Tibial nerve (tissue), 4 donors: ENCODE measurements at regions not wholly inside any gene's neighbourhood (a gene's known extent, or its start where the extent isn't known, plus 50 kb on each side); places are given as distances from the start of the nearest gene placed in this dataset.

ENCODE experiments used
- DNase-seq, 2 donors: peaks; one replicate each; pipeline ENCODE4 v3.0.0-alpha.2; 2019; ENCODE audit warnings: low spot score in 2 of 2
- H3K27ac ChIP-seq, 4 donors: fragments of 200-600 bp; sonication (generic) in 3 of 4; one replicate each; pipeline ENCODE4 v1.5.1; 2017 to 2019; ENCODE audit warnings: mild to moderate bottlenecking in 1 of 4
- H3K27me3 ChIP-seq, 2 donors: fragments of 200-600 bp; sonication (generic) in 1 of 2; one replicate each; pipeline versions ENCODE4 v1.5.1 to v1.6.0; 2017 to 2019
- H3K36me3 ChIP-seq, 3 donors: fragments of 200-600 bp; sonication (generic); one replicate each; pipeline ENCODE4 v1.5.1; 2018 to 2019
- H3K4me1 ChIP-seq, 4 donors: fragments of 200-600 bp; sonication (generic) in 3 of 4; one replicate each; pipeline ENCODE4 v1.5.1; 2017 to 2019
- H3K4me3 ChIP-seq, 4 donors: fragments of 200-600 bp; sonication (generic) in 3 of 4; one replicate each; pipeline ENCODE4 v1.5.1; 2017 to 2019; ENCODE audit warnings: mild to moderate bottlenecking in 1 of 4, moderate library complexity in 1 of 4
- H3K9me3 ChIP-seq, 4 donors: fragments of 200-600 bp; sonication (generic) in 3 of 4; one replicate each; pipeline ENCODE4 v1.5.1; 2017 to 2019
- EP300 ChIP-seq, 2 donors: sonication (generic); formaldehyde crosslinking; IDR thresholded peaks; one replicate each; pipeline ENCODE4 v1.6.1; 2017; ENCODE audit warnings: antibody characterized with exemption in 2 of 2, mild to moderate bottlenecking in 1 of 2
- POLR2A ChIP-seq, 2 donors: fragments of 450-650 bp; IDR thresholded peaks; one replicate each; pipeline ENCODE4 v1.6.1; 2017; ENCODE audit warnings: antibody characterized with exemption in 2 of 2, mild to moderate bottlenecking in 2 of 2, moderate library complexity in 2 of 2
- WGBS, 2 donors: methylation state at CpG; one replicate each; pipeline ENCODE4 v1.1.5; 2018; 5-methylcytosine and 5-hydroxymethylcytosine counted together
- TF ChIP-seq, protein P1 (sequence below), 5 experiments: fragments of 200-600 bp in 3 of 5; fragments of 450-650 bp in 2 of 5; sonication (generic) in 3 of 5; IDR thresholded peaks; one replicate each; pipeline ENCODE4 v1.5.1; 2016 to 2019; ENCODE audit warnings: antibody characterized with exemption in 5 of 5, mild to moderate bottlenecking in 3 of 5, moderate library complexity in 2 of 5

GRCh38 chr2:126778561-126779501 lies 119.9 kb upstream of the TEX51 start:
- no peaks in the 10 kb centered on the region for H3K9me3 ChIP-seq
- no peak overlapping the region for H3K27ac ChIP-seq
- peaks cover 0 to 14% (median 0%) of the 10 kb centered on the region in 4 donors for H3K4me1 ChIP-seq
- no peak for DNase-seq
- no peaks in the 10 kb centered on the region for H3K36me3 ChIP-seq
- no peaks in the 10 kb centered on the region for H3K27me3 ChIP-seq
- H3K4me3 ChIP-seq = no peak overlapping the region
- WGBS, 2 donors = 49 to 61% methylated on average over 14 of the region's 14 CpGs
- no peak for TF ChIP-seq EP300 (IDR thresholded peaks at IDR 0.05)
- no peak for TF ChIP-seq POLR2A (IDR thresholded peaks at IDR 0.05)
- TF ChIP-seq, protein P1, sequence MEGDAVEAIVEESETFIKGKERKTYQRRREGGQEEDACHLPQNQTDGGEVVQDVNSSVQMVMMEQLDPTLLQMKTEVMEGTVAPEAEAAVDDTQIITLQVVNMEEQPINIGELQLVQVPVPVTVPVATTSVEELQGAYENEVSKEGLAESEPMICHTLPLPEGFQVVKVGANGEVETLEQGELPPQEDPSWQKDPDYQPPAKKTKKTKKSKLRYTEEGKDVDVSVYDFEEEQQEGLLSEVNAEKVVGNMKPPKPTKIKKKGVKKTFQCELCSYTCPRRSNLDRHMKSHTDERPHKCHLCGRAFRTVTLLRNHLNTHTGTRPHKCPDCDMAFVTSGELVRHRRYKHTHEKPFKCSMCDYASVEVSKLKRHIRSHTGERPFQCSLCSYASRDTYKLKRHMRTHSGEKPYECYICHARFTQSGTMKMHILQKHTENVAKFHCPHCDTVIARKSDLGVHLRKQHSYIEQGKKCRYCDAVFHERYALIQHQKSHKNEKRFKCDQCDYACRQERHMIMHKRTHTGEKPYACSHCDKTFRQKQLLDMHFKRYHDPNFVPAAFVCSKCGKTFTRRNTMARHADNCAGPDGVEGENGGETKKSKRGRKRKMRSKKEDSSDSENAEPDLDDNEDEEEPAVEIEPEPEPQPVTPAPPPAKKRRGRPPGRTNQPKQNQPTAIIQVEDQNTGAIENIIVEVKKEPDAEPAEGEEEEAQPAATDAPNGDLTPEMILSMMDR (IDR thresholded peaks at IDR 0.05) = no peak

- 75 to 78% methylated on average over 8 of the region's 8 CpGs for WGBS, 2 donors
- no peaks in the 10 kb centered on the region for H3K36me3 ChIP-seq
- H3K27me3 ChIP-seq = no peaks in the 10 kb centered on the region
- H3K27ac ChIP-seq = no peak overlapping the region
- H3K4me1 ChIP-seq = peaks cover 0 to 11% (median 0%) of the 10 kb centered on the region in 4 donors
- DNase-seq = no peak
- TF ChIP-seq POLR2A (IDR thresholded peaks at IDR 0.05) (no peak), EP300 (IDR thresholded peaks at IDR 0.05) (no peak)
- TF ChIP-seq, protein P1 (IDR thresholded peaks at IDR 0.05) = no peak
- no peak overlapping the region for H3K4me3 ChIP-seq
- H3K9me3 ChIP-seq = no peaks in the 10 kb centered on the region
Observed at GRCh38 chr2:126781206-126781605, 117.5 kb upstream of the TEX51 start.

GRCh38 chr2:126781806-126782205 lies 116.9 kb upstream of the TEX51 start:
- H3K36me3 ChIP-seq = no peaks in the 10 kb centered on the region
- WGBS, 2 donors = 76 to 77% methylated on average over 6 of the region's 6 CpGs
- no peaks in the 10 kb centered on the region for H3K9me3 ChIP-seq
- no peaks in the 10 kb centered on the region for H3K27me3 ChIP-seq
- no peak overlapping the region for H3K4me3 ChIP-seq
- no peak overlapping the region for H3K27ac ChIP-seq
- peaks cover 0 to 5% (median 0%) of the 10 kb centered on the region in 4 donors for H3K4me1 ChIP-seq
- TF ChIP-seq POLR2A (IDR thresholded peaks at IDR 0.05) (no peak), EP300 (IDR thresholded peaks at IDR 0.05) (no peak)
- TF ChIP-seq, protein P1 (IDR thresholded peaks at IDR 0.05) = no peak
- no peak for DNase-seq

DNA sequence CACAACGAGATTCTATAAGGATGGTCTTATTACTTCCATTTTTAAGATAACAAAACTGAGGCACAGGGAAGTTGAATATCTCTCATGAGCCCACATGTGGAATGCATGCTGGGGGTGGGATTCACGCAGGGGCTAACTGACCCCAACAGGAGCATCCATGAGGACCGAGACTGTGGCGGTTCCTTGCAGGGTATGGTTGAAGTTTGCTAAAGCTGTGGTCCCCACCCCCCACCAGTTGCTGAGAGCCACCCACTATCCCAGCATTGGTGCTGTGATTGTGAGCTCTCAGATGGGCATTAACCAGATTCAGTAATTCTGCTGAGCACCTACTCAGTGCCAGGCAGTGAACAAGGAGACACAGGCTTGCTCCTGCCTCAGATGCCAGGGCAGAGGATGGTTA lies 116.0 kb upstream of the TEX51 start:
- H3K27ac ChIP-seq = no peak overlapping the region
- H3K27me3 ChIP-seq = no peaks in the 10 kb centered on the region
- peaks cover 0 to under 1% (median 0%) of the 10 kb centered on the region in 4 donors for H3K4me1 ChIP-seq
- DNase-seq = no peak
- H3K9me3 ChIP-seq = no peaks in the 10 kb centered on the region
- H3K4me3 ChIP-seq = no peak overlapping the region
- TF ChIP-seq POLR2A (IDR thresholded peaks at IDR 0.05) = no peak
- TF ChIP-seq, protein P1 (IDR thresholded peaks at IDR 0.05) = no peak
- no peak for TF ChIP-seq EP300 (IDR thresholded peaks at IDR 0.05)
- WGBS, 2 donors = 81 to 83% methylated on average over 4 of the region's 4 CpGs
- no peaks in the 10 kb centered on the region for H3K36me3 ChIP-seq

DNA sequence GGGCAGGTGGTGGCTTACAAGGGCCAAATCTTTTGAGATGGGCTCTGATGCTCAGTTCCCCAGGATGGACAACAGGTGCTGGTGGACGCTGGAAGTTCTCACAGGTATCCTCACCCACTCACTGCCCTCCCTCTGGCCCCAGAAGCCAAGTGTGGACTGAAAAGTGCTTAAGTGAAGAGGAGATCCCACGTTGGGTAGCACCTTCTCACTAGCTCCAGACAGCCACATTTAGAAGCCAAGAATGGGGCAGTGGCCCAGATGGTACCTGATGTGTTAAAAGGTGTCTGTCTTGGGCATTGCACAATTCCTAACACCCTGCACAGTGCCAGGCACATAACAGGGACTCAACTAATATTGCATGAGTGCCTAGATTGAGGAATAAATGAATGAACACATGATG lies 115.3 kb upstream of the TEX51 start:
- DNase-seq = no peak

More for the DNA sequence above, 115.3 kb upstream of the TEX51 start:
- Histone ChIP-seq H3K36me3 (no peaks in the 10 kb centered on the region), H3K9me3 (no peaks in the 10 kb centered on the region), H3K27ac (no peak overlapping the region), H3K27me3 (no peaks in the 10 kb centered on the region), H3K4me3 (no peak overlapping the region), H3K4me1 (no peaks in the 10 kb centered on the region)
- 68 to 75% methylated on average over 2 of the region's 2 CpGs for WGBS, 2 donors
- TF ChIP-seq POLR2A (IDR thresholded peaks at IDR 0.05) = no peak
- no peak for TF ChIP-seq EP300 (IDR thresholded peaks at IDR 0.05)
- TF ChIP-seq, protein P1 (IDR thresholded peaks at IDR 0.05) = no peak
